K562 (cell line): ENCODE measurements at regions not wholly inside any gene's neighbourhood (a gene's known extent, or its start where the extent isn't known, plus 50 kb on each side); places are given as distances from the start of the nearest gene placed in this dataset.

Experiments
- ATAC-seq: fragments of 200-7000 bp; cut with Tn5 transposase; 3 replicates; pipeline ENCODE4 v1.9.1; 2020; ENCODE audit warnings: moderate library complexity
- BruUV-seq: library from RNA; stranded (reverse); fragments of 400-500 nt; replicated peaks from 2 replicates; lab custom pipeline; 2021; lab: Mats Ljungman, UMichigan
- CTCF ChIA-PET: fragments of 300-600 bp; formaldehyde crosslinking; extraction: SDS; loops from one replicate; lab custom pipeline; 2021; ENCODE audit warnings: low intra/inter-chr PET ratio; lab: Yijun Ruan, JAX
- POLR2A ChIA-PET: fragments of 300-600, 350-650 bp; sonication (Branson Sonifier 250); formaldehyde crosslinking; extraction: SDS; loops from one replicate; lab custom pipeline; 2021; ENCODE audit warnings: antibody characterized with exemption, inconsistent platforms; lab: Yijun Ruan, JAX
- DNase-seq, 4 experiments: peaks; one replicate each; pipeline versions ENCODE4 v3.0.0 to v3.0.0-alpha.2; 2011 to 2018; ENCODE audit warnings: low spot score in 3 of 4, mixed read lengths in 3 of 4; ENCODE audit errors: extremely low read depth in 1 of 4
- FAIRE-seq: peaks from 2 replicates; lab custom pipeline; 2011; peaks lifted over from hg19 to GRCh38; lab: Jason Lieb, UNC
- H2AFZ ChIP-seq: 2 replicates; pipeline ENCODE4 v1.6.0; 2011; ENCODE audit warnings: low read depth, low read length, control low read depth, inconsistent platforms
- H3K27ac ChIP-seq: fragments of 200-600 bp; 3 replicates; pipeline ENCODE4 v1.8.0; 2011; ENCODE audit warnings: low read depth, mild to moderate bottlenecking, control low read depth, inconsistent platforms, low read length, moderate library complexity, mixed read lengths; ENCODE audit errors: extremely low read depth
- H3K27me3 ChIP-seq, 2 experiments: fragments of 300-600 bp in 1 of 2; 2 replicates in 1 of 2; 3 replicates in 1 of 2; pipeline versions ENCODE4 v1.6.0 to v1.8.0; 2011; ENCODE audit warnings: inconsistent platforms in 2 of 2, low read length in 2 of 2, mild to moderate bottlenecking in 1 of 2, mixed read lengths in 1 of 2, moderate library complexity in 1 of 2; ENCODE audit not compliant: control insufficient read depth in 2 of 2, insufficient read depth in 2 of 2
- H3K36me3 ChIP-seq: fragments of 300-600 bp; 3 replicates; pipeline ENCODE4 v1.8.0; 2011; ENCODE audit warnings: mild to moderate bottlenecking, low read length, inconsistent platforms; ENCODE audit not compliant: control insufficient read depth, insufficient read depth
- H3K4me1 ChIP-seq, 2 experiments: fragments of 200-600 bp in 1 of 2; replicated peaks in 1 of 2; 2 replicates in 1 of 2; 3 replicates in 1 of 2; pipeline versions ENCODE4 v1.5.1 to v1.8.0; 2011; ENCODE audit warnings: inconsistent platforms in 2 of 2, low read length in 2 of 2, mild to moderate bottlenecking in 1 of 2, mixed read lengths in 1 of 2, moderate library complexity in 1 of 2; ENCODE audit not compliant: control insufficient read depth in 2 of 2, insufficient read depth in 2 of 2
- H3K4me2 ChIP-seq: 2 replicates; pipeline ENCODE4 v1.6.1; 2011; ENCODE audit warnings: low read length, control low read depth, inconsistent platforms, mixed read lengths; ENCODE audit not compliant: insufficient read depth
- H3K4me3 ChIP-seq: fragments of 200-600 bp; sonication (generic), shearing (Covaris generic); 2 replicates; pipeline ENCODE4 v1.5.1; 2016; ENCODE audit warnings: control low read depth, inconsistent platforms
- H3K79me2 ChIP-seq: fragments of 200-600 bp; 3 replicates; pipeline ENCODE4 v1.8.0; 2011; ENCODE audit warnings: low read length, inconsistent platforms; ENCODE audit not compliant: control insufficient read depth, insufficient read depth
- H3K9ac ChIP-seq, 2 experiments: 2 replicates each; pipeline versions ENCODE4 v1.6.0 to v1.6.1; 2011; ENCODE audit warnings: low read depth in 2 of 2, low read length in 2 of 2, control low read depth in 1 of 2, inconsistent platforms in 1 of 2, mild to moderate bottlenecking in 1 of 2, mixed read lengths in 1 of 2; ENCODE audit not compliant: insufficient read depth in 1 of 2
- H3K9me1 ChIP-seq: one replicate; pipeline ENCODE4 v1.6.0; 2011; ENCODE audit warnings: inconsistent platforms, mild to moderate bottlenecking, low read length, moderate library complexity; ENCODE audit not compliant: control insufficient read depth, insufficient read depth
- H3K9me3 ChIP-seq: replicated peaks from 2 replicates; pipeline ENCODE4 v1.5.1; 2011; ENCODE audit warnings: low read depth, low read length, inconsistent platforms; ENCODE audit not compliant: control insufficient read depth, insufficient read depth
- H4K20me1 ChIP-seq: replicated peaks from 2 replicates; pipeline ENCODE4 v1.6.1; 2011; ENCODE audit warnings: low read length, inconsistent platforms, mixed read lengths; ENCODE audit not compliant: control insufficient read depth, insufficient read depth
- CCNT2 ChIP-seq: IDR thresholded peaks from 2 replicates; pipeline ENCODE4 v1.6.1; 2011; ENCODE audit warnings: borderline replicate concordance, low read depth, mild to moderate bottlenecking, moderate library complexity, mixed read lengths, low read length; ENCODE audit not compliant: insufficient read length; ENCODE audit errors: extremely low read depth
- CEBPB ChIP-seq: fragments of 450-650 bp; IDR thresholded peaks from 2 replicates; pipeline ENCODE4 v1.6.1; 2016; ENCODE audit warnings: missing genetic modification characterization, missing compliant biosample characterization
- ETV5 ChIP-seq: sonication (generic); formaldehyde crosslinking; IDR thresholded peaks from 2 replicates; pipeline ENCODE4 v1.4.0; 2020; ENCODE audit warnings: low read depth, mild to moderate bottlenecking, missing genetic modification reagents
- HEY1 ChIP-seq: fragments of 250-450 bp; sonication (Bioruptor Pico); IDR thresholded peaks from 2 replicates; pipeline ENCODE4 v1.5.0; 2020; ENCODE audit warnings: mild to moderate bottlenecking, moderate library complexity, borderline replicate concordance
- MEF2D ChIP-seq: conservative IDR thresholded peaks from 2 replicates; pipeline ENCODE4 v1.6.1; 2016; ENCODE audit warnings: low read depth, missing genetic modification characterization, missing compliant biosample characterization
- RBM15 ChIP-seq: fragments of 200-400 bp; formaldehyde crosslinking; IDR thresholded peaks from 2 replicates; pipeline ENCODE4 v1.6.1; 2018; ENCODE audit warnings: mild to moderate bottlenecking, low read length, moderate library complexity; ENCODE audit not compliant: insufficient read depth
- SMARCA5 ChIP-seq: fragments of 450-650 bp; IDR thresholded peaks from 2 replicates; pipeline ENCODE4 v1.6.1; 2016
- ZNF184 ChIP-seq: sonication (generic); formaldehyde crosslinking; IDR thresholded peaks from 2 replicates; pipeline ENCODE4 v1.5.0; 2020; ENCODE audit warnings: missing genetic modification reagents
- WGBS: fragments of 100-300 bp; shearing (Covaris generic); methylation state at CpG from one replicate; pipeline ENCODE4 v1.1.6; 2016; ENCODE audit warnings: low coverage, mixed read lengths; ENCODE audit not compliant: insufficient coverage; ENCODE audit errors: missing lambda C conversion rate; 5-methylcytosine and 5-hydroxymethylcytosine counted together
- in situ Hi-C: fragments of 300-500 bp; cut with MboI; formaldehyde crosslinking; loops from 4 replicates; pipeline ENCODE4 v1.15.0; 2018; ENCODE audit warnings: inconsistent platforms, mixed read lengths
- intact Hi-C: fragments of 100-400 bp; cut with micrococcal nuclease; formaldehyde crosslinking; loops from 2 replicates; pipeline ENCODE4 v1.14.2; 2022

GRCh38 chr2:145029081-145029480, 509.2 kb upstream of the ZEB2 start:
- POLR2A ChIA-PET, result no interaction called here
- Histone ChIP-seq H3K9me3 (no peaks in the 10 kb centered on the region), H3K4me2 (no peak overlapping the region), H4K20me1 (no peaks in the 10 kb centered on the region), H2AFZ (peak overlapping the region; percentile 47; the same call in 1 of the 2 replicates), H3K36me3 (no peaks in the 10 kb centered on the region), H3K9me1 (no peaks in the 10 kb centered on the region), H3K79me2 (no peaks in the 10 kb centered on the region), H3K4me3 (no peak overlapping the region), H3K27ac (no peak overlapping the region), H3K4me1 (no peaks in the 10 kb centered on the region), H3K9ac (no peak overlapping the region), H3K27me3 (no peaks in the 10 kb centered on the region)
- CTCF ChIA-PET, result no interaction called here
- no peak for TF ChIP-seq SMARCA5
- TF ChIP-seq ETV5 (CRISPR knock-in tag), result no peak
- no peak for TF ChIP-seq CCNT2
- no peak for TF ChIP-seq CEBPB
- TF ChIP-seq MEF2D (tag), result no peak
- TF ChIP-seq RBM15, result no peak
- no peak for TF ChIP-seq ZNF184 (CRISPR knock-in tag)
- no peak for TF ChIP-seq HEY1
- in situ Hi-C loops, result no loop called here
- no TSS peak for BruUV-seq
- no peak for DNase-seq
- intact Hi-C loops, result no loop called here
- WGBS, result 33% methylated on average over 5 of the region's 5 CpGs
- ATAC-seq, result no peak
- FAIRE-seq, result no peak
